H1 (cell line): ENCODE measurements at regions not wholly inside any gene's neighbourhood (a gene's known extent, or its start where the extent isn't known, plus 50 kb on each side); places are given as distances from the start of the nearest gene placed in this dataset.

ENCODE experiments used
- CTCF ChIA-PET: fragments of 300-600 bp; sonication (Branson Sonifier 250); formaldehyde crosslinking; loops from one replicate; lab custom pipeline; 2021; ENCODE audit not compliant: partially characterized antibody; lab: Charles Lee
- POLR2A ChIA-PET: fragments of 300-600 bp; sonication (Branson Sonifier 250); formaldehyde crosslinking; loops from one replicate; lab custom pipeline; 2021; ENCODE audit warnings: inconsistent platforms; ENCODE audit not compliant: partially characterized antibody; lab: Charles Lee
- DNase-seq, 2 experiments: peaks; one replicate each; pipeline versions ENCODE4 v3.0.0 to v3.0.0-alpha.2; 2010 to 2022; ENCODE audit warnings: low spot score in 2 of 2, low read depth in 1 of 2, mixed read lengths in 1 of 2
- FAIRE-seq: peaks from 2 replicates; lab custom pipeline; 2011; peaks lifted over from hg19 to GRCh38; lab: Jason Lieb, UNC
- H2AFZ ChIP-seq: 2 replicates; pipeline ENCODE4 v1.8.1; 2012; ENCODE audit warnings: low read length, inconsistent platforms
- H2AK5ac ChIP-seq: 2 replicates; pipeline ENCODE4 v1.6.1; 2013; ENCODE audit warnings: low read depth, low read length
- H2BK120ac ChIP-seq: replicated peaks from 2 replicates; pipeline ENCODE3; 2013; ENCODE audit warnings: low read depth, low read length, inconsistent platforms
- H2BK12ac ChIP-seq: 2 replicates; pipeline ENCODE4 v1.6.1; 2013; ENCODE audit warnings: low read depth, low read length
- H2BK15ac ChIP-seq: 2 replicates; pipeline ENCODE4 v1.6.1; 2013; ENCODE audit warnings: low read length
- H2BK20ac ChIP-seq: 2 replicates; pipeline ENCODE4 v1.6.1; 2013; ENCODE audit warnings: low read length
- H2BK5ac ChIP-seq: 2 replicates; pipeline ENCODE4 v1.6.1; 2013; ENCODE audit warnings: low read depth, low read length
- H3K14ac ChIP-seq: 2 replicates; pipeline ENCODE4 v1.6.1; 2013; ENCODE audit warnings: inconsistent platforms; ENCODE audit not compliant: insufficient read length
- H3K18ac ChIP-seq: 2 replicates; pipeline ENCODE4 v1.6.1; 2013; ENCODE audit warnings: low read length; ENCODE audit errors: extremely low read depth
- H3K23ac ChIP-seq: 2 replicates; pipeline ENCODE4 v1.6.1; 2013; ENCODE audit warnings: inconsistent platforms; ENCODE audit not compliant: insufficient read length
- H3K23me2 ChIP-seq: 2 replicates; pipeline ENCODE4 v1.6.1; 2013; ENCODE audit warnings: low read depth, low read length
- H3K27ac ChIP-seq: 2 replicates; pipeline ENCODE4 v1.6.1; 2011; ENCODE audit warnings: low read depth, low read length, inconsistent platforms
- H3K27me3 ChIP-seq, 4 experiments: replicated peaks in 1 of 4; 1 replicate in 1 of 4; 2 replicates in 3 of 4; pipeline versions ENCODE4 v1.6.1 to v1.8.1; 2011 to 2013; ENCODE audit warnings: low read length in 3 of 4, mild to moderate bottlenecking in 3 of 4, inconsistent platforms in 2 of 4, mixed read lengths in 2 of 4, moderate library complexity in 1 of 4; ENCODE audit not compliant: control insufficient read depth in 3 of 4, insufficient read depth in 3 of 4; ENCODE audit errors: extremely low read depth in 1 of 4
- H3K36me3 ChIP-seq, 4 experiments: 2 replicates each; pipeline versions ENCODE4 v1.6.1 to v1.8.1; 2011 to 2013; ENCODE audit warnings: mild to moderate bottlenecking in 4 of 4, low read length in 3 of 4, moderate library complexity in 2 of 4, control low read depth in 1 of 4, inconsistent platforms in 1 of 4; ENCODE audit not compliant: insufficient read depth in 4 of 4, control insufficient read depth in 2 of 4
- H3K4ac ChIP-seq: replicated peaks from 2 replicates; pipeline ENCODE3; 2013; ENCODE audit warnings: low read length, low read depth, mixed read lengths, inconsistent platforms; ENCODE audit not compliant: insufficient read length
- H3K4me1 ChIP-seq, 4 experiments: replicated peaks in 1 of 4; 1 replicate in 1 of 4; 2 replicates in 3 of 4; pipeline versions ENCODE4 v1.6.1 to v1.8.1; 2011 to 2013; ENCODE audit warnings: low read length in 3 of 4, inconsistent platforms in 2 of 4, mixed read lengths in 1 of 4; ENCODE audit not compliant: insufficient read depth in 4 of 4, control insufficient read depth in 3 of 4
- H3K4me2 ChIP-seq, 2 experiments: 2 replicates each; pipeline versions ENCODE4 v1.6.1 to v1.8.1; 2011 to 2013; ENCODE audit warnings: low read depth in 2 of 2, low read length in 2 of 2, control low read depth in 1 of 2, inconsistent platforms in 1 of 2, mild to moderate bottlenecking in 1 of 2; ENCODE audit not compliant: insufficient read depth in 1 of 2
- H3K4me3 ChIP-seq, 4 experiments: fragments of 200-600, 300-600 bp in 1 of 4; sonication (generic), shearing (Covaris generic), sonication (Bioruptor Twin) in 1 of 4; 2 replicates each; pipeline versions ENCODE4 v1.5.1 to v1.8.1; 2011 to 2016; ENCODE audit warnings: low read length in 4 of 4, low read depth in 3 of 4, control low read depth in 2 of 4, inconsistent platforms in 2 of 4, mild to moderate bottlenecking in 2 of 4, mixed read lengths in 1 of 4, moderate library complexity in 1 of 4; ENCODE audit not compliant: insufficient read depth in 2 of 4; ENCODE audit errors: extremely low read depth in 1 of 4
- H3K56ac ChIP-seq: replicated peaks from 2 replicates; pipeline ENCODE3; 2013; ENCODE audit warnings: low read depth, mild to moderate bottlenecking, mixed read lengths, low read length, inconsistent platforms; ENCODE audit not compliant: insufficient read length
- H3K79me1 ChIP-seq: 2 replicates; pipeline ENCODE4 v1.6.1; 2013; ENCODE audit warnings: low read depth, low read length, control low read depth
- H3K79me2 ChIP-seq, 2 experiments: 2 replicates each; pipeline versions ENCODE4 v1.6.1 to v1.8.1; 2012 to 2013; ENCODE audit warnings: low read length in 2 of 2, mild to moderate bottlenecking in 2 of 2, inconsistent platforms in 1 of 2; ENCODE audit not compliant: insufficient read depth in 2 of 2, control insufficient read depth in 1 of 2
- H3K9ac ChIP-seq, 4 experiments: replicated peaks in 1 of 4; 1 replicate in 1 of 4; 2 replicates in 3 of 4; pipeline versions ENCODE4 v1.6.1 to v1.8.1; 2011 to 2013; ENCODE audit warnings: low read depth in 3 of 4, low read length in 3 of 4, control low read depth in 2 of 4, mild to moderate bottlenecking in 2 of 4, moderate library complexity in 2 of 4, inconsistent platforms in 1 of 4; ENCODE audit errors: extremely low read depth in 1 of 4
- H3K9me3 ChIP-seq, 2 experiments: 2 replicates each; pipeline versions ENCODE4 v1.6.1 to v1.8.1; 2012 to 2013; ENCODE audit warnings: mild to moderate bottlenecking in 2 of 2, moderate library complexity in 2 of 2, control low read depth in 1 of 2, inconsistent platforms in 1 of 2, low read depth in 1 of 2, low read length in 1 of 2, mixed read lengths in 1 of 2; ENCODE audit not compliant: insufficient read depth in 2 of 2
- H4K20me1 ChIP-seq, 2 experiments: replicated peaks in 1 of 2; 2 replicates each; pipeline versions ENCODE3 to v1.8.1; 2011 to 2013; ENCODE audit warnings: inconsistent platforms in 2 of 2, low read length in 2 of 2, mild to moderate bottlenecking in 1 of 2; ENCODE audit not compliant: insufficient read depth in 2 of 2, control insufficient read depth in 1 of 2
- H4K5ac ChIP-seq: 2 replicates; pipeline ENCODE4 v1.6.1; 2013; ENCODE audit warnings: low read length, low read depth, mixed read lengths, inconsistent platforms; ENCODE audit not compliant: insufficient read length
- H4K8ac ChIP-seq: 2 replicates; pipeline ENCODE4 v1.8.0; 2013; ENCODE audit warnings: mild to moderate bottlenecking, moderate library complexity, low read length, inconsistent platforms; ENCODE audit not compliant: insufficient read depth; ENCODE audit errors: extremely low read depth
- H4K91ac ChIP-seq: replicated peaks from 2 replicates; pipeline ENCODE3; 2013; ENCODE audit warnings: low read length, mixed read lengths, inconsistent platforms; ENCODE audit not compliant: insufficient read length
- ATF2 ChIP-seq: IDR thresholded peaks from 2 replicates; pipeline ENCODE4 v1.6.1; 2012; ENCODE audit warnings: low read length, inconsistent platforms
- BACH1 ChIP-seq: IDR thresholded peaks from 2 replicates; pipeline ENCODE4 v1.6.1; 2012; ENCODE audit warnings: low read length, improper control_type of control experiment
- BCL11A ChIP-seq, 2 experiments: IDR thresholded peaks; one replicate each; pipeline ENCODE4 v1.6.1; 2011; ENCODE audit warnings: low read depth in 2 of 2, low read length in 2 of 2, mild to moderate bottlenecking in 2 of 2
- CEBPB ChIP-seq: IDR thresholded peaks from 2 replicates; pipeline ENCODE4 v1.6.1; 2012; ENCODE audit warnings: low read depth, low read length
- CHD1 ChIP-seq: IDR thresholded peaks from 2 replicates; pipeline ENCODE4 v1.6.1; 2012; ENCODE audit warnings: low read depth, low read length, improper control_type of control experiment
- GABPA ChIP-seq: IDR thresholded peaks from 2 replicates; pipeline ENCODE4 v1.6.1; 2011; ENCODE audit warnings: mild to moderate bottlenecking, low read length, moderate library complexity, borderline replicate concordance; ENCODE audit not compliant: insufficient read depth
- GTF2F1 ChIP-seq: IDR thresholded peaks from 2 replicates; pipeline ENCODE4 v1.6.1; 2012; ENCODE audit warnings: low read depth, low read length, improper control_type of control experiment, borderline replicate concordance
- PHF8 ChIP-seq: fragments of 200-600 bp; sonication (generic); conservative IDR thresholded peaks from 2 replicates; pipeline ENCODE4 v1.7.1; 2012; ENCODE audit warnings: low read depth, mild to moderate bottlenecking, inconsistent platforms, low read length, moderate library complexity
- POLR2A ChIP-seq, 2 experiments: IDR thresholded peaks; 1 replicate in 1 of 2; 2 replicates in 1 of 2; pipeline ENCODE4 v1.6.1; 2011; ENCODE audit warnings: low read depth in 2 of 2, low read length in 2 of 2, mild to moderate bottlenecking in 2 of 2; ENCODE audit errors: control extremely low read depth in 1 of 2
- RNF2 ChIP-seq: fragments of 200-900, 300-1000 bp; sonication (generic); IDR thresholded peaks from 2 replicates; pipeline ENCODE4 v1.7.1; 2016; ENCODE audit warnings: borderline replicate concordance, low read depth, mild to moderate bottlenecking, antibody characterized with exemption, low read length; ENCODE audit not compliant: poor library complexity, severe bottlenecking; ENCODE audit errors: missing control alignments
- RXRA ChIP-seq: IDR thresholded peaks from 2 replicates; pipeline ENCODE4 v1.6.1; 2011; ENCODE audit warnings: low read depth, mild to moderate bottlenecking, low read length, moderate library complexity; ENCODE audit not compliant: insufficient read depth
- SP2 ChIP-seq: IDR thresholded peaks from 2 replicates; pipeline ENCODE4 v1.6.1; 2012; ENCODE audit warnings: mild to moderate bottlenecking, low read length, inconsistent platforms
- YY1 ChIP-seq: IDR thresholded peaks from 2 replicates; pipeline ENCODE4 v1.6.1; 2011; ENCODE audit warnings: low read depth, mild to moderate bottlenecking, low read length

- H3K14ac ChIP-seq: no peak overlapping the region
- H3K9me3 ChIP-seq: no peaks in the 10 kb centered on the region
- H3K4me1 ChIP-seq: peaks cover 0 to 5% (median 4%) of the 10 kb centered on the region in 4 experiments; a peak in 5 of 7 replicates
- no peak overlapping the region for H3K56ac ChIP-seq
- no peaks in the 10 kb centered on the region for H4K20me1 ChIP-seq
- no peak for TF ChIP-seq GABPA
- no peak for TF ChIP-seq CEBPB
- no peak for TF ChIP-seq YY1
- no peak for TF ChIP-seq POLR2A (IDR thresholded peaks at IDR 0.05; ENCODE audit: control extremely low read depth in 1 of 2, low read depth in 2 of 2, low read length in 2 of 2)
- no peak for TF ChIP-seq PHF8
- no peak for TF ChIP-seq CHD1
- no peak for TF ChIP-seq BCL11A (IDR thresholded peaks at IDR 0.05; ENCODE audit: low read depth in 2 of 2, low read length in 2 of 2)
- no peak for TF ChIP-seq RXRA
- no peak for TF ChIP-seq GTF2F1
- TF ChIP-seq BACH1: no peak
- no peak for TF ChIP-seq ATF2
- TF ChIP-seq RNF2: no peak
- no peak for TF ChIP-seq SP2
- no peak overlapping the region for H2AFZ ChIP-seq
- no peak overlapping the region for H3K9ac ChIP-seq
- H4K91ac ChIP-seq: no peak overlapping the region
- no peak for DNase-seq
- no peak overlapping the region for H3K18ac ChIP-seq
- no peak overlapping the region; the same call in 1 of the 2 replicates for H2BK12ac ChIP-seq
- no peak overlapping the region for H4K8ac ChIP-seq
- no peak overlapping the region for H3K23ac ChIP-seq
- CTCF ChIA-PET: no interaction called here
- H2AK5ac ChIP-seq: no peak overlapping the region
- no peak overlapping the region for H3K4me3 ChIP-seq
- H3K27me3 ChIP-seq: no peaks in the 10 kb centered on the region
- H2BK5ac ChIP-seq: no peak overlapping the region
- H2BK20ac ChIP-seq: no peak overlapping the region
- POLR2A ChIA-PET: no interaction called here
- no peak overlapping the region for H4K5ac ChIP-seq
- H3K79me2 ChIP-seq: no peaks in the 10 kb centered on the region
- H3K36me3 ChIP-seq: no peaks in the 10 kb centered on the region
- no peaks in the 10 kb centered on the region for H3K23me2 ChIP-seq
- H3K27ac ChIP-seq: no peak overlapping the region
- no peak overlapping the region for H3K4ac ChIP-seq
- H2BK120ac ChIP-seq: no peak overlapping the region
- no peaks in the 10 kb centered on the region for H3K79me1 ChIP-seq
- no peak overlapping the region for H2BK15ac ChIP-seq
- H3K4me2 ChIP-seq: no peak overlapping the region
- no peak for FAIRE-seq
These were observed 204.5 kb downstream of the ZNF674 start for GRCh38 chrX:46340696-46341095.
